ENCODE measurements at regions not wholly inside any gene's neighbourhood (a gene's known extent, or its start where the extent isn't known, plus 50 kb on each side); places are given as distances from the start of the nearest gene placed in this dataset.

GRCh38 chr9:86531273-86531970 is 177.2 kb upstream of the TUT7 start:
- no peak for TF ChIP-seq CTCF (IDR thresholded peaks at IDR 0.05; ENCODE audit: insufficient read depth, low read length, poor library complexity, severe bottlenecking)
- TF ChIP-seq EZH2phosphoT487 (conservative IDR thresholded peaks at IDR 0.05; ENCODE audit: low read length), result no peak
